ENCODE measurements at regions not wholly inside any gene's neighbourhood (a gene's known extent, or its start where the extent isn't known, plus 50 kb on each side); places are given as distances from the start of the nearest gene placed in this dataset.

DNA sequence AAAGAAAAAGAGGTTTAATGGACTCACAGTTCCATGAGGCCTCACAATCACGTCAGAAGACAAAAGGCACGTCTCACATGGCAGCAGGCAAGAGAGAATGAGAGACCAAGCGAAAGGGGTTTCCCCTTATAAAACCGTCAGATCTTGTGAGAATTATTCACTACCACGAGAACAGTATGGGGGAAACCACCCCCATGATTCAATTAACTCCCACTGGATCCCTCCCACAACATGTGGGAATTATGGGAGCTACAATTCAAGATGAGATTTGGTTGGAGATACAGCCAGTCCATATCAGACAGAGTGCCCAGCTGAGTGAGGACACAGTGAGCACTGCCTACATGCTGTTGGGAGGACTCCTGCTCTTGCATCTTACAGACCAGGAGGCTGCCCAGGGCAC is 148.4 kb downstream of the TEX36 start:
- TF ChIP-seq, protein P1, sequence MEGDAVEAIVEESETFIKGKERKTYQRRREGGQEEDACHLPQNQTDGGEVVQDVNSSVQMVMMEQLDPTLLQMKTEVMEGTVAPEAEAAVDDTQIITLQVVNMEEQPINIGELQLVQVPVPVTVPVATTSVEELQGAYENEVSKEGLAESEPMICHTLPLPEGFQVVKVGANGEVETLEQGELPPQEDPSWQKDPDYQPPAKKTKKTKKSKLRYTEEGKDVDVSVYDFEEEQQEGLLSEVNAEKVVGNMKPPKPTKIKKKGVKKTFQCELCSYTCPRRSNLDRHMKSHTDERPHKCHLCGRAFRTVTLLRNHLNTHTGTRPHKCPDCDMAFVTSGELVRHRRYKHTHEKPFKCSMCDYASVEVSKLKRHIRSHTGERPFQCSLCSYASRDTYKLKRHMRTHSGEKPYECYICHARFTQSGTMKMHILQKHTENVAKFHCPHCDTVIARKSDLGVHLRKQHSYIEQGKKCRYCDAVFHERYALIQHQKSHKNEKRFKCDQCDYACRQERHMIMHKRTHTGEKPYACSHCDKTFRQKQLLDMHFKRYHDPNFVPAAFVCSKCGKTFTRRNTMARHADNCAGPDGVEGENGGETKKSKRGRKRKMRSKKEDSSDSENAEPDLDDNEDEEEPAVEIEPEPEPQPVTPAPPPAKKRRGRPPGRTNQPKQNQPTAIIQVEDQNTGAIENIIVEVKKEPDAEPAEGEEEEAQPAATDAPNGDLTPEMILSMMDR (IDR thresholded peaks at IDR 0.05): no peak
- TF ChIP-seq POLR2A (IDR thresholded peaks at IDR 0.05) (no peak), EP300 (IDR thresholded peaks at IDR 0.05) (no peak)
